HK-2 (cell line): ENCODE measurements at regions not wholly inside any gene's neighbourhood (a gene's known extent, or its start where the extent isn't known, plus 50 kb on each side); places are given as distances from the start of the nearest gene placed in this dataset.

Source experiments
- DNase-seq: peaks from one replicate; pipeline ENCODE4 v3.0.0-alpha.2; 2018; ENCODE audit not compliant: unreplicated experiment

DNA sequence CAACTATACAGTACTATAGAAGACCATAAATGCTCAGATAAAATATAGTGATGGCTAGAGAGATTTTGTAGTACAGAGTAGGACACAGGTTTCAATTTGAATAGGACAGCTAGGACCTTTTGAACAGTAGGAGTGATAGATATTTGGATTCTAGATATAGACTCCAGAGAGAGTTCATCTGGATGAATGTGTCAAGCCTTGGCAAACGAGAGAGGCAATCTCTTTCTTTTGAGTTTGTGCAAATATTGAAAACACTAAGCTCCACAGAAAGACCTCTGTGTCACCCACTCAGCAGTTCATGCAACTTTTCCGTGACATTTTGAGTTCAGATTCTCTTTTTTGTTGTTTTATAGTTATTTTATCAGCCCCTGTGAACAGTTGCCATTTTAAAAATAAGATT lies 834.3 kb upstream of the COBL start:
- no peak for DNase-seq

DNA sequence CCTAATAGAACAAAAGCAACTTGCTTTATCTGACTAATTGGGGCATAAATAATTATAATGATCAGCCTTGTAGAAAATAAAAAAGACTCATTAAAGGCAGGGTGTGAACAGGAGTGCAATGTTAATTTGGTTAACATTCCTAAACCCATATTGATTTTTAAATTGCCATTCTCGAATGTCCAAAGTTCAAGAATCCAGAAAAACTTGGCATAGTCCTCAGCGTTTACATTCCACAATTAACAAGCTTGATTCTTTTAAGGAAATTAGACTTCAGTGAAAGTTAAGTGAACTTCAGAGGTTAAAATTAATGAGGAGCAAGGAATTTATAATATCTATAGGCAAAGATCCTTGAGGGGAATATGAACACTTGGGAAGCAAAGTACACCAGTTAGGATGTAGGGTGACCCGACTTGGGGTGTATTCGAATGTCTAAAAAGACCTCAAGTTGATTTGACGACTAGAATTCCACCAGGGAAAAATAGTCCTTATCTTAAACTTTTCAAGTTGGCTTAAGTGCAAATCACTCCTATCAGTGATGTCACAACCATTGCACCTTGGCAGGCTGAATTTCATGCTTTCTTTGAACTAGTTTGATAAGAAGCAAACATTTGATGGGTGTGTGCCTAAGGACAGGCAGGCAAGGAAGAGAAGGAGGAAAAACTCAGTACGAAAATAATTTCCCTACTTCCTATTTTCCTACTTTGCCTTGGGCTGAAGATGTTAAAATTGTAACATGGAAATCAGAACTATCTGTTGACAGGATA lies 830.4 kb upstream of the COBL start:
- DNase-seq, result no peak

DNA sequence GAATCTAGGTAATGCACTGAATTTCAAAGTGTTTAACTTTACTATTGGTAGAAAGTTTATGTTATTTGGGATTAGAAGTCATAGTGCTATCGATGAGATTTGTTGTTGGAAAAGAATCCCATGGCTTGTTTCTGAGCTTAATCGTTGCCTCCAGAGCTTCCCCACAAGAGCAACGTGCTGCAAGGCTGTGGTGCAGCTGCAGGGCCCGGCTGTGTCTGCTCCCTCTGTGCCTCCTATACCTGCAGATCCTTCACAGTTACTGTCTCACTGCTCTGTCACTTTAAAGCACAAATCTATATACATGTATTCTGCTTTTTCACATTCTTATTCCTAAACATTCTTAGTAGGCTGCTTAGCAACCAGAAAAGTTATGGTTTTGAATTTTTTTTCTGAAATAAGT lies 826.6 kb upstream of the COBL start:
- no peak for DNase-seq

DNA sequence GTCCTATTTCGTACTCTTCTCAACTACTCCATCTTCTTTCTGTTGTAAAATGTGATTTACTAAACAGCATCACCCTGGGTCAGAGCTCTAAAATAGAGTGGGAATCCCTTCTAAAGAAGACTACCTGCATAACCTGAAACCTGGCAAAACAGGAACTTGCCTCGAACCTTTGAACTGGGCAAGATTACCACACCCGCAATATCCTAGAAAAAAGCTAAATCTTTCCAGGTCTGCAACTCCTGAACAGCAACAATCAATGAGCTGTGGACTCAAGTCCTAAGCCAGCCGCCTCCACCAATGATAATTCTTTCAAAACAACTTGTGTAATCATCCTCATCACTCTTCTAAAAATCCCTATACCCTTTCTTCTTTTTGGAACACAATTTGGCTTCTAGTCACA lies 824.2 kb upstream of the COBL start:
- no peak for DNase-seq

DNA sequence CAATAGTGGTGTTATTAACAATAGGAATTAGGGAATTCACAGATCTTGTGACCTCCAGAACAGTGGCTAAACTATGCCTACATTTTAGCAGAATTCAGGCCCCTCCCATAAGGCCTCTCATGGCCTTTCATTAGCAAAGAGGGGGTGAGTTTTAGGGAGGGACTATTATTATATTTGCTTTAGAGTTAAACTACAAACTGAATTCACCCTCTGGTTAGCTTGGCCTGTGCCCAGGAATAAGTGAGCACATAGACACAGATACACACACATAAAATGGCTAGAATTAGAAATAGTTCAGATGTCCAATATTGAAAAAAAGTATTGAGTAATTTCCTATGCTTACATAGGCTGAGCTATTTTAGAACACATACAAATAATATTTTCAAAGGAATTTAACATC lies 818.8 kb upstream of the COBL start:
- no peak for DNase-seq

DNA sequence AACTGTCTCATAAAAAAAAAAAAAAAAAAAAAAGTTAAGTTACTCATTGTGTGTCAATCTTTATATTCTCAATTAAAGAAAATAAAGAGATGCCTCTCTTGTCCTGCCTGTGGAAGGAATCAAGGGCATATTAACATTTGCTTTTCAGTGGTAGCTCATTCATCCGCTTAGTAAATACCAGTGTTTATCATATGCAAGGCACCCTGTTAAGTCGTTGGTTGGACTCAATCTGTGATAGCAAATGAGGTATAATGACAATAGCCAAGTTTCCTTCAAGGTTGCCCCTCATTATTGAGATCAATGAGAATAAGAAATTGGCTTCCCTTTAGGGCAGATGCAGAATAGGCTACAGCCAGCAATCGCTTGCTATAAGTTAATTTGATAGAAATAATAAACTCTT lies 812.7 kb upstream of the COBL start:
- no peak for DNase-seq

DNA sequence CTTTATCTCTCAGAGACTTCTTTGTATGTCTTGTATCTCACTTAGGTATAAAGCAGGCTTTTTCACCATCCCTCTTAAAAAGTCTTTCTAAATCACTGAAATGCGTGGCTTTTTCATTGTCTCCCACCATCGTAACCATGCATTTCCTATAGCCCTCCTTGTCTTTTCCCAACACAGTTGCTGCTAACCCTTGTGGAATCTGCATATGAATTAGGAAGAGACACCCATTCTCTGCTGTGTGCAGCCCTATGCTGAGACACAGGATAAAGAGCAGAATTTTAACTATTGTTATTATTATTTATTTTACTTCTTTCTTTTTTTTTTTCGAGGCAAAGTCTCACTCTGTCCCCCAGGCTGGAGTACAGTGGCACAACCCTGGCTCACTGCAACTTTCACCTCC lies 804.3 kb upstream of the COBL start:
- no peak for DNase-seq

DNA sequence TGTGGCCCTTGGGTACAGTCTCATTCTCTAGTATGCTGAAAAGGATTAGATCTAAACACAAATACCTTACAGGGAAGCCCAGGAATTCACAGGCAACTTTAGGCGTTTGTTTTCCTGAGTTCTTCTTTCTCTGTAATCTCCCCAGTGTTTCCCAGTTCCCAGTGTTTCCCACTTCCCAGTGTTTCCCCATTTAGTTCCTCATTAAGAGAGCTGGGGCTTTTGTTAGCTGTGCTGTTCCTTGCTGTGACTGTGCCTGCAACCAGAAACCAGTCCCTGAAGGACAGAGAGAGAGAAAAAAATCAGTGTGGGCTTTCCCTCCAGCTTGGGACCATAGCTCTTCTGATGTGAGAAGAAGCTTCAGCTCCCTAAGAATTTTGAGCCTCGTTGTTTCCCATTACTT lies 802.9 kb upstream of the COBL start:
- DNase-seq, result no peak

DNA sequence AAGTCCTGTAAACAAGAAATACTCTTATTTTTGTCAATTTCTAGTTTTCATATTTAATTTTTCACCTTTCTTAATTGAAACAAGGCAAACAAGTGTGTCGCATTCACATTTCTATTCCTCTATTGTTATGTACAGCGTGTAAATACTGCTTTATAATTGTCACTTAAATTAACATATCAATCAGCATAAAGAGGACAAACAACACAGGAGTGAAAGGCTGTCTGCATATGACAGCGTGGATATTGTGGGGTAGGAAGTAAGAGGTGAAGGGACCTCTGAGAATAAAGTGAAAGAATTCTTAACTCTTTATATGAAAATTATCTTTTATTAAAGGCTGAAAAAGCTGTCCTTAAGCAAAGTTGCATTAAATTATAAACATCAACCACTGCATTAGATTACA lies 797.9 kb upstream of the COBL start:
- DNase-seq, result no peak

DNA sequence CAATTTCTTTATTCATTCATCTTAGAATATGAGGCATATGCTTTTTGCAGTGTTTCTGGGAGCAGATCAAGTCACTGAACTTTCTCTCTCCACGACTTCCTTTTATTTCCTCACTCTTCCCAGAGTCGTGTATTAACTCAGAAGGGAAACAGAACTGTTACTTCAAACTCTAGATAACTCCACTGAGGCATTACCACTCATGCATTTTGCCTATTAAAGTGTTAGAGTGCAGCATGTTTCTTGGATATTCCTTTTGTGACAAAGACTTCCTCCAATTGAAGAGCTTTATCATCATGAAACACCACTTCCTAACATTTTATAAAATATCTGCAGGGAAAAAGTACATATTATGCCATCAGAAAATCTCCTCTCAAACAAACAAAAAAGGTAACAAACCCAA lies 797.4 kb upstream of the COBL start:
- DNase-seq, result no peak

DNA sequence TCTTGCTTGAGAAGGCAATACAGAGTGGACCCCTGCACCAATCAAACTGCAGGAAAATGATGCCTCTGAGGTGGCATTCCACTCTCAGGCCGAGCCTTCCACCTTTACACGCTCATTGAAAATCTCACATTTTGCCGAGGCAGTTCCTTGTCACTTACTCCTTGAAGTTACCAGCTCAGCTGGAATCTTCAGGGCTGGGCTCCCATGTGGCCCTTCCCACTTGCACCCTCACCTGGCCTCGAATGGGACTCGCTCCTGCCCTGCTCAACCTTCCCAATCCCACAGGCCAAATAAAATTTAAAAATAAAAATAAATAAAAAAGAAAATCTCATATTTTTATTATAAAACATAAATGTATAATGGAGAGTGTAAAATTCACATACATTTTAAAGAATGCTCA lies 790.7 kb upstream of the COBL start:
- DNase-seq, result no peak

DNA sequence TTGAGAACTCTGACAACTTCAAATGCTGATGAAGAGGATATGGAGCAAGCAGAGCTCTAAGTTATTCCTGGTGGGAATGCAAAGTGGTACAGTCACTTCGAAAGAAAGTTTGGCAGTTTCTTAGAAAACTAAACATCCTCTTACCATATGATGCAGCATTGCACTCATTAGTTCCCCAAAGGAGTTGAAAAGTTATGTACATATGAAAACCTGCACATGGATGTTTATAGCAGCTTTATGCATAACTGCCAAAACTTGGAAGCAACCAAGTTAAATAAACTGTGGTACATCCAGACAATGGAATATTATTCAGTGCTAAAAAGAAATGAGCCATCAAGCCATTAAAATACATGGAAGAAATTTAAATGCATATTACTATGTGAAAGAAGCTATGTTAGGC lies 779.3 kb upstream of the COBL start:
- DNase-seq, result no peak

DNA sequence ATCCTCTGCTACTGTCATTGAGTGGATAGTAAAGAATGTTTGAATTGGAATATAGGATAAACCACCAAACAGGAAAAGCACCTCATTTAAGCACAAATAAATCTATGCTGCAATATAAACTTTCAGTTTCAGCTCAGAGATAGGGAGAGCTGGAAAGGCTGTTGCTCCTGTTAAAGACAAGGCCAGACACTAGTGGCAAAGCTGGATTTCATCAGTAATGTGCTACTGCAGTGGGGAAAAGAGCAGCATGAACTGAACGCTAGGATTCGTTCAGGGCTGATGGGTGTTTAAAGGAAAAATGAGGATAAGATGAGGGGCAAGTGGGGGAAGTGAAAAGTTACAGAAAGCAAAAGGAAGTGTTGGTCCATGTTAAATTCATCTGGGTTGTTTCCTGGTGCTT lies 775.4 kb upstream of the COBL start:
- no peak for DNase-seq

DNA sequence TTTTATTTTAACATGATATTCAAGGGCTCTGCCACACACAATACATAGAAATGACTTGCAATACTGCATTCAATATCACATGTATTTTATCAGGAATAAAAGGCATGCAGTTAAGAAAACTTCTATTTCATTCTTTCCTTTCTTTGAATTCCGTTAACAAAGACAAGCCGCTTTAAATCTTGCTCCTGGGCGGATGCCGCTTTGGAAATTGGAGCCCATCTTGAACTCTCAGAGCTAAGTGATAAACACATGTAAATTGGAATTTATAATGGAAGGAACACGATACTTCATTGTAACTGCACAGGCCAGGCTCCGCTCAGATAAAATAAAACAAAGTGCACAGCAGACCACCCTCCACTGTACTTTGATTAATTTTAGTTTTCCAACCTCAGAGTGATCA lies 774.5 kb upstream of the COBL start:
- no peak for DNase-seq

DNA sequence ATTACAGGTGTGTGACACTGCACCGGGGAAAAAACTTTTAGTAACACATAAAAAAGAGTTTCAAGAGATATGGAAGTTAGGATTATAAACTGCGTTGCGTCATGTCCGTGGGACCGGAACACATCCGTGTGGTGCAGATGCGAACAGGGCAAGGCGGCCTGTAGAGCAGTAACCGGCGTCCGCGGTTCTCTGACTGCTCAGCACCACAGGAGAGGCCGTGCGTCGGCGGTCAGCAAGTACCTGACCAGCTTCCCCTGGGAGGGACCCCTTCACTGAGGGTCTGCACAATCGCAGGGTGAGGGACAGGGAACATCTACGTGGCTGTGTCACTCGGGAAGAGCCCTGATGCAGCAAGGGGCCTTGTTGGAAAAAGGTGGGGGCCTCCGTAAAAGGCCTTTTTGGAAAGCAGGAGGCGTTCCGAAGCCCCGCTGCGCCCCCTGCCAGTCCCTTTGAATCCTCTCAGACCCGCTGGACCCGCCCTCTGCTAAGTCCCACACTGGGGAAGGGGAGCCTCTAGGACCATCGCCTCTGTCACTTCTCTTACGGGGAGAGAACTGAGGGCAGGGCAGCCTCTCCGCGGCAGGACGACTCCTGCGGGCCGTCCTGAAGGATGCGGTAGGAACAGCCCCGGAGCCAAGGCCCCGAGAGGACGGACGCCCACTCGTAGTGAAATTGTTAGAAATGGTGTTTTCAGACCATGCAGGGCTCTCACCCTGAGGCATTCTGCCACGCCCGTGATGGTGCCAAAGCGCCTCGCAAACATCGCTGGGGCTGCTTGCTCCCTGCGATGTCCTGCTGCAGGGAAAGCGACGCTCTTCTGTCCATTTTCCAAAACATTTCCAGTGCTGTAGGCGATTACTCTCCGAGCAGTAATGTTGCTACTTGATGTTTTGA lies 771.6 kb upstream of the COBL start:
- no peak for DNase-seq

DNA sequence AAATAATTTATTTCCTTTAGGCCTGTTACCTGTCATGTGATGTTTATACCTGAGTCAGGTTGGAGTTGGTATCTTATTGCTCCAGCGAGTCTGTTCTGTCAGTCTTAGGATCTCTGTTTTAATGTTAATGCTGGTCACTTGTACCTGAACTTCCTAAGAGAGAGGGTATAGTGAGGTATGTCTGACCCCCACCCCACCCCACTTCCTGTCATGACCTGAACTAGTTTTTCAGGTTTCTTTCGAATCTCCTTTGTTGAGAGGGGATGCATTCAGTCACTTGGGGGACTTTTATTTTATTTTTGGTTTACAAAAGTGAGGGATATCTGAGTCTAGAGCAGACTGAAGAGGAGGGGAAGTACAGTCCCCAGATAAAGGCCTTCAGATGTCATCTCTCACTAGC lies 769.0 kb upstream of the COBL start:
- DNase-seq, result no peak

DNA sequence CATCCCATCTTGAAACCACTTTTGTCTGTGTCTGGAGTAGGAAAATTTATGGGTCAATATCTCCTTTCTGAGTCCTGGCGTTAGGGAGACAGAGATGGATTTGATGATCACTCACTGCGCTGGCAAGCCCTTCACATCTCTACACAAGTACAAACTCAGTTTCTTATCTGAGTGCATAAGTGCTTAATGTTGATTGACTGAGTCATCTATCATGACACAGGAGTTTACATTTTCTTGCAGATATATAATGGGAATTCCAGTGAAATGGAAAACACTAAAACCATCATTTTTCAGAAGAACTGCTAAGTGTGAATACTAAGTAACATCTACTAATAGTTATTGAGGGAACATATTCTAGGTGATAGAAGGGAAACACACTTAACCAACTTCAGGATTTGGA lies 763.9 kb upstream of the COBL start:
- no peak for DNase-seq

DNA sequence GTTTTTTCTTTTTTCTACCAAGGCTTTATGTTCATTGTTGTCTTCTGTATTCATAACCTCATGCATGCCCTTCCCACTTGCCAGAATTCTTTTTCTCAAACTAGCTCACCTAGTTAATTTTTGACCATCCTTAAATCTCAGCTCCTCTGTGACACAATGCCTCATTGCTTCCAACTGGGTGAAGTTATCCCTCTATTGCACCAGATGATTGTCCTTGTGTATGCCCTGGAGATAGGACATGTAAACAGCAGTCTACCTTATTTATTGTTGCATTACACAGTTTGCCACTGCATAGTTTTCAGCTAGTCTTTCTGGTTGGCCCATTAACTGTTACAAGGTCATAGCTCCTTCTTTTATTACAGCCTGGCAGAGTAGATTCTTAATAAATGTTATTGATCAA lies 763.1 kb upstream of the COBL start:
- no peak for DNase-seq

DNA sequence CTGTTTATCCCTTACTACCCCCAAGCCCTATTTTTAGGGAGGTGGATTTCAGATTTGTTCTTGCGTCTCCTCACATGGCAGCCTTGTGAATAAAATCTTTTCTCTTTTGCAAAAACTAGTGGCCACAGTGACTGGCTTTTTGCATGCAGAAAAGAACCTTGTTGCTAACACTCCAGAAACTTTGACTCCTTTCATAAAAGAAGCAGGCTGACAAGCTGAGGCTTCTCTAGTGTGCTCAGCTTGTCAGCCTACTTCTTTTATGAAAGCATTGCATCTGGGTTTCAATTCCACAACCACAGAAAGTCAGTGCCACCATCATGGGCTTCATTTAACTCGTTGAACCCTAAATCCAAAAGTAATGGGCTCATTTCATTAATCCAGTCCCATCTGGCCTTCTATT lies 761.0 kb upstream of the COBL start:
- DNase-seq, result no peak

DNA sequence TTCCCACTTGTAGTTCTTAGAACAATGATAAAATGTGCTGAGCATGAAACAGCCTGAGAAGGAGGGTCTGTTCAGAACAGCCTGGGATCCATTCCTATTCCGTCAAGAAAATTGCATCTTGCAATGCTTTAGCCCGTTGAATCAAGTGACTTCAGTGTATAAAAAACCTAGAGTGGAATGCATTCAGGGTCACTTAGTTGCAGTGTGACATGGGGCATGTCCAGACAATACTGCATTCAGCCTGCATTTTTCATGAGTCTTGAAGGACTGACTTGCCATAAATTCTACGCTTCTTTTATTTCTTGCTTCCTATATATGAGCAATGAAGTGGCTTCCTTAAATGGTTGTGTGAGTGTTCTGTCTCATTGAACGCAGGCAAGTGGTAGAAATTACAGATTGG lies 758.3 kb upstream of the COBL start:
- DNase-seq, result no peak

DNA sequence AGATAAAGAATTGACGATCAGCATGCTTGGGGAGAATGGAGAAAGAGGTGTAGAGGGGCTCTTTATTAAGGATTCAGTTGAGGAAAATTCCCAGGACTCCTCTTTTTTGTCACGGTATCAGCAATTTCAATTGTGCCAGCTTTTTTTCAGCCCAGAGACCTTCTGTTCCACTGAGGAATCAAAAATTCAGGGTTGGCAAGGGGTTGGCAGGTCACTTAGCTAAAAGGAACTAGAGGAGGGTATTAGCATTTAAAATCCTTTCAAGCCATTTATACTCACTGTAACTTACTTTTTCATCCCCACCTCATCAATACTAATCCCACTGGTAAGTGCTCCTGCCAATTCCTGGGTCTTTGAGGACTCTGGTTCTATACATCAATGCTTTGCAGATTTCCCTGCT lies 757.5 kb upstream of the COBL start:
- no peak for DNase-seq

DNA sequence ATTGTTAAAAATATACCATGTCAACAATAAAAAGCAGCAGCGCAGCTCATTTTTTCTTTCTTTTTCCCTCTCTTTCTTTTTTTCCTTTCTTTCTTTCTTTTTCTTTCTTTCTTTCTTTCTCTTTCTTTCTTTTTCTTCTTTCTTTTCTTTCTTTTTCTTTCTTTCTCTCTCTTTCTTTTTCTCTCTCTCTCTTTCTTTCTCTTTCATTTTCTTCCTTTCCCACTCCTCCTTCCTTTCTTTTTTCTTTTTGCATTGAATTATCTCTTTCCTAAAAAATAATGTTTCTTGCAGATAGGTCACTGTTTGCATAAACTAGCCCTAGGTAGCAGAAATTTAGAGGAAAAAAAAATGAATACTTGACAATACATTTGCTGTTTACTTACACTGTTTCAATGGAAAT lies 755.1 kb upstream of the COBL start:
- DNase-seq, result no peak

DNA sequence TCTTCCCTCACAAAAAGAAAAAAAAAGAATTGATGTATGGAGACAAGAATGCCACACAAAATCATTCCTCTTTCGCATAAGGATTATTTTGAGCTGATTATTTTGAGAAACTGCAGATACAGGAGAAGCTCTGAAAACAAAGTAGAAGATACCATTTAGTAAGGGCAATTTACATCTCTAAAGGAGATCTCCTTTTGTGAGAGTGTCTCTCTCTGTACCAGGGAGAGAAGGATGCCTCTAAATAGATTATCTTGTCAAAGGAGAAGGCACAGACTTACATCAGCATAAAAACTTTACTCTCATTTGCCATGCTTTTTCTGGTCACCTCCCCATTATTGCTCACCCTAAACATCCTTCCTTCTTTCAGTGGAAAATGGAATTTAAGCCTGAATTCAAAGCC lies 747.9 kb upstream of the COBL start:
- no peak for DNase-seq

DNA sequence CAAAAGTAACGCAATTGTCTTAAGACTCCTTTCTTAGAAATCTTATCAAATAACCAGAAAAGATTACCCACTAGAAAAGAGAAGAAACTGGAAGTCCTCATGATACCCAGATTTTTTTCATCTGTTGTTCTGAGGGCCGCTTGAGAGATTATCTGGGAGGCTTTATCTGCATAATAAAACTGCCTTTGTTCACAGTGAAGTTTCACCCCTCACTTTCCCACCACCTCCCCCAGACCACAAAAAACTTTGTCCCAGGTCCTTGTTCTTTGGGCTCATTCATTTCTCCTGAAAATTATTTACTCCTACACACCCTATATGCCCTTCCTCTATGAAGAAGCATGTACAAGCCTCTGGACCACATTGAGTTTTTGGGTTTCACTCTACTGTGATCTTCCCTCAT lies 745.1 kb upstream of the COBL start:
- DNase-seq, result no peak
